Loucy (cell line): ENCODE measurements at regions not wholly inside any gene's neighbourhood (a gene's known extent, or its start where the extent isn't known, plus 50 kb on each side); places are given as distances from the start of the nearest gene placed in this dataset.
"Not testable (repeated sequence)": the region's sequence is repeated elsewhere in the genome, so short reads cannot be mapped to it uniquely, and the experiment has no call there.

ENCODE experiments used
- H2AFZ ChIP-seq: fragments of 200-600 bp; sonication (generic); 2 replicates; pipeline ENCODE4 v1.6.0; 2016; ENCODE audit warnings: antibody characterized with exemption, mild to moderate bottlenecking, low read length, moderate library complexity
- H3F3A ChIP-seq: fragments of 200-600 bp; 2 replicates; pipeline ENCODE4 v1.6.0; 2016; ENCODE audit warnings: antibody characterized with exemption, low read depth, mild to moderate bottlenecking
- H3K27me3 ChIP-seq: fragments of 200-600 bp; sonication (generic); 2 replicates; pipeline ENCODE4 v1.6.1; 2014; ENCODE audit warnings: low read length, mild to moderate bottlenecking; ENCODE audit not compliant: insufficient read depth, poor library complexity, severe bottlenecking
- H3K36me3 ChIP-seq: fragments of 200-600 bp; sonication (generic); 2 replicates; pipeline ENCODE4 v1.6.1; 2016; ENCODE audit warnings: low read length; ENCODE audit not compliant: insufficient read depth
- H3K4me1 ChIP-seq: fragments of 200-600 bp; sonication (generic); 2 replicates; pipeline ENCODE4 v1.5.1; 2014; ENCODE audit warnings: low read length, mild to moderate bottlenecking; ENCODE audit not compliant: insufficient read depth, poor library complexity, severe bottlenecking
- H3K4me2 ChIP-seq: fragments of 200-600 bp; sonication (generic); 2 replicates; pipeline ENCODE4 v1.6.0; 2014; ENCODE audit warnings: antibody characterized with exemption, low read length, low read depth, mild to moderate bottlenecking; ENCODE audit not compliant: poor library complexity, severe bottlenecking
- H3K4me3 ChIP-seq: fragments of 200-600 bp; sonication (generic); 2 replicates; pipeline ENCODE4 v1.5.1; 2014; ENCODE audit warnings: low read length, mild to moderate bottlenecking, mixed read lengths; ENCODE audit not compliant: poor library complexity, severe bottlenecking
- H3K79me2 ChIP-seq: fragments of 200-600 bp; sonication (generic); 2 replicates; pipeline ENCODE4 v1.6.1; 2014; ENCODE audit warnings: low read length; ENCODE audit not compliant: insufficient read depth
- H3K9ac ChIP-seq: fragments of 200-600 bp; sonication (generic); 2 replicates; pipeline ENCODE4 v1.6.0; 2014; ENCODE audit warnings: mild to moderate bottlenecking, low read depth, low read length, moderate library complexity; ENCODE audit not compliant: poor library complexity, severe bottlenecking
- H3K9me2 ChIP-seq: fragments of 200-600 bp; sonication (generic); replicated peaks from 2 replicates; pipeline ENCODE4 v1.6.1; 2016; ENCODE audit warnings: low read depth, low read length, mixed read lengths
- H3K9me3 ChIP-seq: fragments of 200-600 bp; sonication (generic); 2 replicates; pipeline ENCODE4 v1.6.1; 2014; ENCODE audit warnings: mild to moderate bottlenecking, antibody characterized with exemption, low read length, low read depth; ENCODE audit not compliant: insufficient read depth
- H4K20me1 ChIP-seq: fragments of 200-600 bp; sonication (generic); 2 replicates; pipeline ENCODE4 v1.6.0; 2014; ENCODE audit warnings: antibody characterized with exemption, low read length, mild to moderate bottlenecking; ENCODE audit not compliant: insufficient read depth, poor library complexity, severe bottlenecking
- CTCF ChIP-seq: fragments of 200-600 bp; sonication (generic); conservative IDR thresholded peaks from 2 replicates; pipeline ENCODE4 v1.5.1; 2014; ENCODE audit warnings: mild to moderate bottlenecking, antibody characterized with exemption, low read length
- EZH2phosphoT487 ChIP-seq: fragments of 200-600 bp; IDR thresholded peaks from 2 replicates; pipeline ENCODE4 v1.6.1; 2018; ENCODE audit warnings: antibody characterized with exemption, mild to moderate bottlenecking, moderate library complexity, borderline replicate concordance

- H3K79me2 ChIP-seq: no peaks in the 10 kb centered on the region
- no peak overlapping the region for H3K9ac ChIP-seq
- H3K36me3 ChIP-seq: no peaks in the 10 kb centered on the region
- H3K4me1 ChIP-seq: no peaks in the 10 kb centered on the region
- no peak for TF ChIP-seq CTCF
- TF ChIP-seq EZH2phosphoT487: no peak
- H3F3A ChIP-seq: no peaks in the 10 kb centered on the region
- no peaks in the 10 kb centered on the region for H3K9me3 ChIP-seq
- no peak overlapping the region for H2AFZ ChIP-seq
- no peak overlapping the region for H3K4me2 ChIP-seq
- no peaks in the 10 kb centered on the region for H3K9me2 ChIP-seq
- H3K4me3 ChIP-seq: no peak overlapping the region
- H3K27me3 ChIP-seq: no peaks in the 10 kb centered on the region
- no peaks in the 10 kb centered on the region for H4K20me1 ChIP-seq
Measured at GRCh38 chr6:112525749-112526148, 178.6 kb downstream of the RFPL4B start.

- H2AFZ ChIP-seq: no peak overlapping the region
- H3K4me2 ChIP-seq: no peak overlapping the region
- H3K27me3 ChIP-seq: no peaks in the 10 kb centered on the region
- no peak overlapping the region for H3K4me3 ChIP-seq
- H4K20me1 ChIP-seq: no peaks in the 10 kb centered on the region
- no peaks in the 10 kb centered on the region for H3K79me2 ChIP-seq
- H3F3A ChIP-seq: no peaks in the 10 kb centered on the region
- H3K9me3 ChIP-seq: no peaks in the 10 kb centered on the region
- TF ChIP-seq CTCF (no peak), EZH2phosphoT487 (no peak)
- H3K36me3 ChIP-seq: no peaks in the 10 kb centered on the region
- H3K9me2 ChIP-seq: no peaks in the 10 kb centered on the region
- H3K4me1 ChIP-seq: no peaks in the 10 kb centered on the region
- no peak overlapping the region for H3K9ac ChIP-seq
Measured at GRCh38 chr6:112526594-112526993, 179.5 kb downstream of the RFPL4B start.

- not testable (repeated sequence) for H3K9ac ChIP-seq, H3K36me3 ChIP-seq, H3K4me3 ChIP-seq, H3K27me3 ChIP-seq, H3K4me2 ChIP-seq, H4K20me1 ChIP-seq, H3F3A ChIP-seq, H3K9me3 ChIP-seq, H3K79me2 ChIP-seq, H3K9me2 ChIP-seq, H3K4me1 ChIP-seq, H2AFZ ChIP-seq
Measured at GRCh38 chr6:112528306-112528705, 181.2 kb downstream of the RFPL4B start.

GRCh38 chr6:112535816-112536215 lies 188.7 kb downstream of the RFPL4B start:
- no peaks in the 10 kb centered on the region for H4K20me1 ChIP-seq
- H3K9ac ChIP-seq: no peak overlapping the region
- no peaks in the 10 kb centered on the region for H3K79me2 ChIP-seq
- no peaks in the 10 kb centered on the region for H3K27me3 ChIP-seq
- no peak overlapping the region for H3K4me2 ChIP-seq
- H3F3A ChIP-seq: no peaks in the 10 kb centered on the region
- no peaks in the 10 kb centered on the region for H3K9me2 ChIP-seq
- H3K36me3 ChIP-seq: no peaks in the 10 kb centered on the region
- H3K9me3 ChIP-seq: 0 out of 2 replicates have a peak, but pooled peaks cover 3% of the 10 kb centered on the region
- no peak overlapping the region for H3K4me3 ChIP-seq
- H3K4me1 ChIP-seq: no peaks in the 10 kb centered on the region
- TF ChIP-seq EZH2phosphoT487 (no peak), CTCF (no peak)
- H2AFZ ChIP-seq: no peak overlapping the region
